Fibroblast of mammary gland (primary cell): ENCODE measurements at regions not wholly inside any gene's neighbourhood (a gene's known extent, or its start where the extent isn't known, plus 50 kb on each side); places are given as distances from the start of the nearest gene placed in this dataset.

Source experiments
- DNase-seq: peaks from one replicate; pipeline ENCODE4 v3.0.0-alpha.2; 2010; ENCODE audit warnings: low read depth
- H3K4me3 ChIP-seq: 2 replicates; pipeline ENCODE4 v1.5.1; 2011; ENCODE audit warnings: low read depth, mild to moderate bottlenecking, low read length, moderate library complexity; ENCODE audit not compliant: control insufficient read depth
- CTCF ChIP-seq: conservative IDR thresholded peaks from 2 replicates; pipeline ENCODE4 v1.5.1; 2011; ENCODE audit warnings: low read depth, low read length, inconsistent platforms; ENCODE audit not compliant: control insufficient read depth, insufficient read depth

DNA sequence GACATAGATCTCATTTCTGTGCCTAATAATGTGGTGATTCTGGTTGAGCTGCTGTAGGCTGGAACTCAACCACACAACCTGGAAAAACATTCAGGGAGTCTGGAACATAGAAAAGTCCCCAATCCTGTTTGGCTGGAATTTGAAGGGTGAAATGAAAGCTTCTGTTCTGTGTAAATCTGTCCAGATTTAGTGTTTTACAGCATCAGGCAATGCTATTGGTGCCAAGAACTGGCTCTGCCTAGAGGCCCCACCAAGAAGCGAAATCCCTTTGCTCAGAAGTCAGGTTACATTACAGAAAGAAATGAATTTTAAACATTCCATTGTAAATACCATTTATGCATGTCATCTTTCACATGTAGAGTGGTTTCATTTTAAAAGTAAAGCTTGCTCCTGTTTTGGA, 56.3 kb downstream of the TMEM174 start:
- no peak overlapping the region for H3K4me3 ChIP-seq
- no peak for DNase-seq
- TF ChIP-seq CTCF, result no peak

- no peak for TF ChIP-seq CTCF
- no peak for DNase-seq
- H3K4me3 ChIP-seq, result no peak overlapping the region
Measured at GRCh38 chr5:73228052-73228451, 55.1 kb downstream of the TMEM174 start.
